IMR-90 (cell line): ENCODE measurements at regions not wholly inside any gene's neighbourhood (a gene's known extent, or its start where the extent isn't known, plus 50 kb on each side); places are given as distances from the start of the nearest gene placed in this dataset.

ENCODE experiments used
- ATAC-seq: fragments of 200-7000 bp; cut with Tn5 transposase; 2 replicates; pipeline ENCODE4 v1.9.1; 2020; ENCODE audit warnings: low read depth, mild to moderate bottlenecking, moderate library complexity
- BruUV-seq: library from RNA; stranded (reverse); fragments of 400-500 nt; replicated peaks from 2 replicates; lab custom pipeline; 2021; lab: Mats Ljungman, UMichigan
- CTCF ChIA-PET: fragments of 300-600 bp; formaldehyde crosslinking; extraction: SDS; loops from one replicate; lab custom pipeline; 2021; ENCODE audit warnings: antibody characterized with exemption; lab: Yijun Ruan, JAX
- POLR2A ChIA-PET: fragments of 300-600 bp; sonication (Branson Sonifier 250); formaldehyde crosslinking; loops from one replicate; lab custom pipeline; 2022; ENCODE audit warnings: antibody characterized with exemption; ENCODE audit not compliant: unreplicated experiment; lab: Charles Lee
- DNase-seq: peaks from one replicate; pipeline ENCODE4 v3.0.0; 2013
- H2AFZ ChIP-seq: replicated peaks from 2 replicates; pipeline ENCODE3; 2013; ENCODE audit warnings: low read length, mild to moderate bottlenecking; ENCODE audit not compliant: poor library complexity
- H2AK5ac ChIP-seq: 2 replicates; pipeline ENCODE4 v1.6.1; 2013; ENCODE audit warnings: low read depth, low read length, inconsistent platforms
- H2AK9ac ChIP-seq: replicated peaks from 2 replicates; pipeline ENCODE3; 2013; ENCODE audit warnings: mild to moderate bottlenecking, low read depth, low read length, moderate library complexity; ENCODE audit not compliant: poor library complexity
- H2BK120ac ChIP-seq: 2 replicates; pipeline ENCODE4 v1.6.1; 2013; ENCODE audit warnings: low read depth, low read length, inconsistent platforms
- H2BK15ac ChIP-seq: 3 replicates; pipeline ENCODE4 v1.6.1; 2013; ENCODE audit warnings: low read depth, low read length, inconsistent platforms
- H2BK20ac ChIP-seq: 2 replicates; pipeline ENCODE4 v1.6.1; 2013; ENCODE audit warnings: low read depth, mild to moderate bottlenecking, inconsistent platforms, low read length, moderate library complexity
- H2BK5ac ChIP-seq: 2 replicates; pipeline ENCODE4 v1.6.1; 2013; ENCODE audit warnings: mild to moderate bottlenecking, low read depth, low read length, inconsistent platforms; ENCODE audit not compliant: poor library complexity, severe bottlenecking
- H3K14ac ChIP-seq: replicated peaks from 2 replicates; pipeline ENCODE4 v1.6.1; 2013; ENCODE audit warnings: low read depth, low read length, inconsistent platforms
- H3K18ac ChIP-seq: 2 replicates; pipeline ENCODE4 v1.6.1; 2013; ENCODE audit warnings: low read depth, low read length, control low read depth
- H3K23ac ChIP-seq: 2 replicates; pipeline ENCODE4 v1.6.1; 2013; ENCODE audit warnings: low read depth, low read length, inconsistent platforms
- H3K27ac ChIP-seq: 2 replicates; pipeline ENCODE4 v1.5.1; 2013; ENCODE audit warnings: mild to moderate bottlenecking, control low read depth, low read length; ENCODE audit not compliant: insufficient read depth
- H3K27me3 ChIP-seq: 2 replicates; pipeline ENCODE4 v1.6.1; 2013; ENCODE audit warnings: low read length; ENCODE audit not compliant: control insufficient read depth, insufficient read depth
- H3K36me3 ChIP-seq: 2 replicates; pipeline ENCODE4 v1.6.1; 2013; ENCODE audit warnings: low read length, mixed read lengths; ENCODE audit not compliant: control insufficient read depth, insufficient read depth
- H3K4ac ChIP-seq: 2 replicates; pipeline ENCODE4 v1.6.1; 2013; ENCODE audit warnings: low read depth, low read length, inconsistent platforms
- H3K4me1 ChIP-seq: 2 replicates; pipeline ENCODE4 v1.6.1; 2013; ENCODE audit warnings: low read length, mixed read lengths; ENCODE audit not compliant: control insufficient read depth, insufficient read depth
- H3K4me2 ChIP-seq: 2 replicates; pipeline ENCODE4 v1.6.1; 2013; ENCODE audit warnings: low read depth, mild to moderate bottlenecking, control low read depth, low read length, moderate library complexity
- H3K4me3 ChIP-seq: 2 replicates; pipeline ENCODE4 v1.5.1; 2013; ENCODE audit warnings: low read depth, mild to moderate bottlenecking, control low read depth, low read length, moderate library complexity; ENCODE audit not compliant: insufficient read depth
- H3K56ac ChIP-seq: 2 replicates; pipeline ENCODE4 v1.6.1; 2013; ENCODE audit warnings: low read length, inconsistent platforms; ENCODE audit not compliant: insufficient read depth; ENCODE audit errors: extremely low read depth
- H3K79me1 ChIP-seq, 2 experiments: 2 replicates each; pipeline ENCODE4 v1.6.1; 2013; ENCODE audit warnings: low read length in 2 of 2, inconsistent platforms in 1 of 2, low read depth in 1 of 2
- H3K9ac ChIP-seq: 2 replicates; pipeline ENCODE4 v1.6.1; 2013; ENCODE audit warnings: low read depth, low read length, control low read depth
- H3K9me1 ChIP-seq: 2 replicates; pipeline ENCODE4 v1.6.1; 2013; ENCODE audit warnings: low read length, inconsistent platforms; ENCODE audit not compliant: insufficient read depth
- H3K9me3 ChIP-seq: 2 replicates; pipeline ENCODE4 v1.6.1; 2013; ENCODE audit warnings: low read length; ENCODE audit not compliant: control insufficient read depth, insufficient read depth
- H4K20me1 ChIP-seq: 2 replicates; pipeline ENCODE4 v1.6.1; 2013; ENCODE audit warnings: low read length, inconsistent platforms; ENCODE audit not compliant: insufficient read depth
- H4K5ac ChIP-seq: 2 replicates; pipeline ENCODE4 v1.6.1; 2013; ENCODE audit warnings: mild to moderate bottlenecking, low read depth, low read length, control low read depth
- H4K8ac ChIP-seq, 2 experiments: 2 replicates each; pipeline ENCODE4 v1.6.1; 2013; ENCODE audit warnings: low read depth in 2 of 2, low read length in 2 of 2, control low read depth in 1 of 2, inconsistent platforms in 1 of 2
- H4K91ac ChIP-seq: 2 replicates; pipeline ENCODE4 v1.6.1; 2013; ENCODE audit warnings: low read depth, low read length, inconsistent platforms; ENCODE audit not compliant: insufficient read depth
- BHLHE40 ChIP-seq: fragments of 150-350 bp; IDR thresholded peaks from 2 replicates; pipeline ENCODE4 v1.6.1; 2016; ENCODE audit warnings: mild to moderate bottlenecking, low read depth, low read length
- CEBPB ChIP-seq: IDR thresholded peaks from 2 replicates; pipeline ENCODE4 v1.6.1; 2012; ENCODE audit warnings: low read depth, low read length, improper control_type of control experiment
- CHD1 ChIP-seq: IDR thresholded peaks from 2 replicates; pipeline ENCODE4 v1.6.1; 2012; ENCODE audit warnings: low read depth, low read length, improper control_type of control experiment
- CTCF ChIP-seq: conservative IDR thresholded peaks from 2 replicates; pipeline ENCODE4 v1.5.1; 2012; ENCODE audit warnings: mild to moderate bottlenecking, low read depth, low read length, improper control_type of control experiment
- ELK1 ChIP-seq: fragments of 150-350 bp; IDR thresholded peaks from 2 replicates; pipeline ENCODE4 v1.6.1; 2016; ENCODE audit warnings: low read depth, mild to moderate bottlenecking, low read length, moderate library complexity, borderline replicate concordance
- FOS ChIP-seq: fragments of 150-350 bp; IDR thresholded peaks from 2 replicates; pipeline ENCODE4 v1.6.1; 2016; ENCODE audit warnings: low read depth, low read length
- MAFK ChIP-seq: IDR thresholded peaks from 2 replicates; pipeline ENCODE4 v1.6.1; 2012; ENCODE audit warnings: low read depth, low read length, improper control_type of control experiment
- MAZ ChIP-seq: IDR thresholded peaks from 2 replicates; pipeline ENCODE4 v1.6.1; 2012; ENCODE audit warnings: low read depth, mild to moderate bottlenecking, low read length, improper control_type of control experiment, moderate library complexity, borderline replicate concordance
- MXI1 ChIP-seq: IDR thresholded peaks from 2 replicates; pipeline ENCODE4 v1.6.1; 2012; ENCODE audit warnings: low read depth, mild to moderate bottlenecking, low read length, moderate library complexity, borderline replicate concordance
- NFE2L2 ChIP-seq: fragments of 150-350 bp; IDR thresholded peaks from 2 replicates; pipeline ENCODE4 v1.6.1; 2016; ENCODE audit warnings: low read depth, mild to moderate bottlenecking, low read length
- POLR2A ChIP-seq: IDR thresholded peaks from 2 replicates; pipeline ENCODE4 v1.6.1; 2012; ENCODE audit warnings: mild to moderate bottlenecking, low read depth, low read length
- RAD21 ChIP-seq: IDR thresholded peaks from 2 replicates; pipeline ENCODE4 v1.6.1; 2012; ENCODE audit warnings: low read length, improper control_type of control experiment
- RCOR1 ChIP-seq: IDR thresholded peaks from 2 replicates; pipeline ENCODE4 v1.6.1; 2012; ENCODE audit warnings: mild to moderate bottlenecking, low read length, improper control_type of control experiment; ENCODE audit not compliant: insufficient replicate concordance
- RFX5 ChIP-seq: IDR thresholded peaks from 2 replicates; pipeline ENCODE4 v1.8.0; 2012; ENCODE audit warnings: low read depth, mild to moderate bottlenecking, low read length, moderate library complexity
- SMC3 ChIP-seq: fragments of 150-350 bp; IDR thresholded peaks from 2 replicates; pipeline ENCODE4 v1.6.1; 2016; ENCODE audit warnings: low read depth, mild to moderate bottlenecking, antibody characterized with exemption, low read length, moderate library complexity
- USF2 ChIP-seq: fragments of 150-350 bp; IDR thresholded peaks from 2 replicates; pipeline ENCODE4 v1.6.1; 2017; ENCODE audit warnings: mild to moderate bottlenecking, antibody characterized with exemption, low read length, low read depth
- WGBS, 2 experiments: methylation state at CpG; one replicate each; pipeline versions ENCODE4 v1.1.5 to v1.1.7; 2013; ENCODE audit warnings: missing lambda C conversion rate in 2 of 2; ENCODE audit not compliant: insufficient read length in 1 of 2; ENCODE audit errors: extremely low coverage in 2 of 2; 5-methylcytosine and 5-hydroxymethylcytosine counted together
- dilution Hi-C: fragments of 300-500 bp; cut with HindIII; formaldehyde crosslinking; loops from one replicate; pipeline ENCODE4 v1.14.3; 2018; ENCODE audit warnings: low sequenced_read_pairs; ENCODE audit not compliant: unreplicated experiment
- in situ Hi-C: fragments of 300-500 bp; cut with MboI; formaldehyde crosslinking; loops from 3 replicates; pipeline ENCODE4 v1.14.3; 2019; ENCODE audit warnings: low sequenced_read_pairs, inconsistent platforms, mixed read lengths
- intact Hi-C: fragments of 100-400 bp; cut with micrococcal nuclease; formaldehyde crosslinking; loops from 2 replicates; pipeline ENCODE4 v1.10.0; 2022

GRCh38 chr12:69120354-69120753, 119.0 kb upstream of the CPSF6 start:
- Histone ChIP-seq H3K36me3 (no peaks in the 10 kb centered on the region), H2AK5ac (no peak overlapping the region), H3K4me1 (no peaks in the 10 kb centered on the region), H3K9me3 (no peaks in the 10 kb centered on the region), H3K18ac (no peak overlapping the region), H4K5ac (no peak overlapping the region), H3K4ac (no peak overlapping the region), H3K9ac (no peak overlapping the region), H3K23ac (no peak overlapping the region), H3K14ac (no peak overlapping the region), H2BK20ac (no peak overlapping the region), H2AK9ac (no peak overlapping the region), H2AFZ (no peak overlapping the region), H3K4me3 (no peak overlapping the region), H4K20me1 (no peaks in the 10 kb centered on the region), H2BK15ac (no peak overlapping the region), H3K9me1 (no peaks in the 10 kb centered on the region; the same call in 1 of the 2 replicates), H2BK120ac (no peak overlapping the region), H4K8ac (no peak overlapping the region), H2BK5ac (no peak overlapping the region), H3K27ac (no peak overlapping the region), H3K27me3 (peaks cover 15% of the 10 kb centered on the region), H3K56ac (no peak overlapping the region), H4K91ac (no peak overlapping the region), H3K4me2 (no peak overlapping the region), H3K79me1 (no peaks in the 10 kb centered on the region)
- intact Hi-C loops (no loop called here), dilution Hi-C loops (no loop called here), in situ Hi-C loops (no loop called here)
- no CpG with 5 or more reads among the region's 5 CpGs for WGBS, 2 experiments
- POLR2A ChIA-PET, result no interaction called here
- DNase-seq (no peak), ATAC-seq (no peak)
- BruUV-seq, result no TSS peak
- TF ChIP-seq CEBPB, result no peak
- no peak for TF ChIP-seq POLR2A
- TF ChIP-seq CHD1, result no peak
- no peak for TF ChIP-seq MAZ
- TF ChIP-seq CTCF, result no peak
- TF ChIP-seq USF2, result no peak
- TF ChIP-seq FOS, result no peak
- no peak for TF ChIP-seq MXI1
- no peak for TF ChIP-seq RAD21
- TF ChIP-seq SMC3, result no peak
- TF ChIP-seq RFX5, result no peak
- no peak for TF ChIP-seq BHLHE40
- TF ChIP-seq MAFK, result no peak
- TF ChIP-seq ELK1, result no peak
- no peak for TF ChIP-seq RCOR1
- TF ChIP-seq NFE2L2, result no peak
- CTCF ChIA-PET, result no interaction called here
